ENCODE measurements at regions not wholly inside any gene's neighbourhood (a gene's known extent, or its start where the extent isn't known, plus 50 kb on each side); places are given as distances from the start of the nearest gene placed in this dataset.

- POLR2A ChIA-PET = no interaction called here
Measured at GRCh38 chr4:167973513-167973912, 118.8 kb upstream of the ANXA10 start.

DNA sequence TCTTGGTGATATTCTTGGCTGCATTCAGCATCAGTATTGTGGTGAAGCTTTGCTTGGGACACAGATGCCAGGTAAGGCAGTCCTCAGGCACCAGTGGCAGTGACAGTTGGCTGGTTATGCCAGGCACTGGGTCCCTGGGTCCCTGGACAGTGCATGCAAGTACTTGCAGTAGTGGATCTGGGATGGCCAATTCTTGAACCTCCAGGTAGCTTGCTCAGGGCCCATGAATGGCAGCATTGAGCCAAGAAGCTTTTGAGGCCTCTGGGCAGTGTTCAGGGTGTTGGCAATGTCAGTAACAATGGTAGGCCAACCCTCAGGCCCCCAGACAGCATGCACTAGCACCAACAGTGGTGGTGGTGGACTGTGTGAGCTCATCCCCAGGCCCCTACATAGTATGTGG is 106.8 kb upstream of the ANXA10 start:
- H3K36me3 ChIP-seq (ENCODE audit: control insufficient read depth in 2 of 2, insufficient read depth in 2 of 2, low read length in 1 of 2) = no peaks in the 10 kb centered on the region
- no peak overlapping the region for H2AFZ ChIP-seq (ENCODE audit: control insufficient read depth, low read depth, low read length)
- ChIA-PET SMC1A (ENCODE audit: uncharacterized antibody, unreplicated experiment) (no interaction called here), RAD21 (ENCODE audit: unreplicated experiment) (no interaction called here), POLR2A (no interaction called here), CTCF (interaction anchor here (1.2 kb wide), 1 partner anchor 10 kb away, joined by 3 read pairs; no protein-coding TSS in a partner anchor)
- FAIRE-seq = no peak
- H3K9ac ChIP-seq (ENCODE audit: control insufficient read depth, insufficient read depth, low read length) = no peak overlapping the region
- intact Hi-C loops (cut with micrococcal nuclease; ENCODE audit: unreplicated experiment) = loop anchor here (5.0 kb wide), 1 partner anchor 92 kb away; no protein-coding TSS in a partner anchor
- H3K27me3 ChIP-seq (replicated peaks in 1 of 2; ENCODE audit: control insufficient read depth in 2 of 2, insufficient read depth in 2 of 2, low read length in 1 of 2) = no peaks in the 10 kb centered on the region
- in situ Hi-C loops (cut with MboI) = no loop called here
- H3K4me2 ChIP-seq (ENCODE audit: control insufficient read depth, insufficient read depth) = no peak overlapping the region
- no peaks in the 10 kb centered on the region for H3K4me1 ChIP-seq (ENCODE audit: control insufficient read depth, insufficient read depth, low read length)
- TF ChIP-seq, protein P1, sequence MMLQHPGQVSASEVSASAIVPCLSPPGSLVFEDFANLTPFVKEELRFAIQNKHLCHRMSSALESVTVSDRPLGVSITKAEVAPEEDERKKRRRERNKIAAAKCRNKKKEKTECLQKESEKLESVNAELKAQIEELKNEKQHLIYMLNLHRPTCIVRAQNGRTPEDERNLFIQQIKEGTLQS (IDR thresholded peaks at IDR 0.05; ENCODE audit: borderline replicate concordance, extremely low read depth, low read depth, low read length) = no peak
- TF ChIP-seq YY1 (IDR thresholded peaks at IDR 0.05; ENCODE audit: low read depth, low read length) = no peak
- TF ChIP-seq, protein P2, sequence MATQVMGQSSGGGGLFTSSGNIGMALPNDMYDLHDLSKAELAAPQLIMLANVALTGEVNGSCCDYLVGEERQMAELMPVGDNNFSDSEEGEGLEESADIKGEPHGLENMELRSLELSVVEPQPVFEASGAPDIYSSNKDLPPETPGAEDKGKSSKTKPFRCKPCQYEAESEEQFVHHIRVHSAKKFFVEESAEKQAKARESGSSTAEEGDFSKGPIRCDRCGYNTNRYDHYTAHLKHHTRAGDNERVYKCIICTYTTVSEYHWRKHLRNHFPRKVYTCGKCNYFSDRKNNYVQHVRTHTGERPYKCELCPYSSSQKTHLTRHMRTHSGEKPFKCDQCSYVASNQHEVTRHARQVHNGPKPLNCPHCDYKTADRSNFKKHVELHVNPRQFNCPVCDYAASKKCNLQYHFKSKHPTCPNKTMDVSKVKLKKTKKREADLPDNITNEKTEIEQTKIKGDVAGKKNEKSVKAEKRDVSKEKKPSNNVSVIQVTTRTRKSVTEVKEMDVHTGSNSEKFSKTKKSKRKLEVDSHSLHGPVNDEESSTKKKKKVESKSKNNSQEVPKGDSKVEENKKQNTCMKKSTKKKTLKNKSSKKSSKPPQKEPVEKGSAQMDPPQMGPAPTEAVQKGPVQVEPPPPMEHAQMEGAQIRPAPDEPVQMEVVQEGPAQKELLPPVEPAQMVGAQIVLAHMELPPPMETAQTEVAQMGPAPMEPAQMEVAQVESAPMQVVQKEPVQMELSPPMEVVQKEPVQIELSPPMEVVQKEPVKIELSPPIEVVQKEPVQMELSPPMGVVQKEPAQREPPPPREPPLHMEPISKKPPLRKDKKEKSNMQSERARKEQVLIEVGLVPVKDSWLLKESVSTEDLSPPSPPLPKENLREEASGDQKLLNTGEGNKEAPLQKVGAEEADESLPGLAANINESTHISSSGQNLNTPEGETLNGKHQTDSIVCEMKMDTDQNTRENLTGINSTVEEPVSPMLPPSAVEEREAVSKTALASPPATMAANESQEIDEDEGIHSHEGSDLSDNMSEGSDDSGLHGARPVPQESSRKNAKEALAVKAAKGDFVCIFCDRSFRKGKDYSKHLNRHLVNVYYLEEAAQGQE (IDR thresholded peaks at IDR 0.05; ENCODE audit: low read depth, low read length) = no peak
- TF ChIP-seq ESRRA (IDR thresholded peaks at IDR 0.05; ENCODE audit: low read length) = no peak
- no peak for TF ChIP-seq ZNF24 (IDR thresholded peaks at IDR 0.05)
- TF ChIP-seq JUND (IDR thresholded peaks at IDR 0.05; ENCODE audit: low read depth, low read length) = no peak
- TF ChIP-seq MXI1 (IDR thresholded peaks at IDR 0.05; ENCODE audit: low read depth, low read length) = no peak
- TF ChIP-seq EZH2 (IDR thresholded peaks at IDR 0.05; ENCODE audit: borderline replicate concordance, control insufficient read depth, low read depth, low read length) = no peak
- no peak for TF ChIP-seq ATF7 (IDR thresholded peaks at IDR 0.05; ENCODE audit: low read depth)
- no peak for TF ChIP-seq MTA2 (IDR thresholded peaks at IDR 0.05; ENCODE audit: low read depth)
- no peak for ATAC-seq
- H3K4me3 ChIP-seq = no peak overlapping the region
- no peaks in the 10 kb centered on the region for H3K9me3 ChIP-seq (replicated peaks; ENCODE audit: control insufficient read depth, insufficient read depth, low read length)
- H3K79me2 ChIP-seq (ENCODE audit: control insufficient read depth, insufficient read depth, low read length) = no peaks in the 10 kb centered on the region
- no peak for DNase-seq (ENCODE audit: low read depth, low spot score)
- no peaks in the 10 kb centered on the region for H4K20me1 ChIP-seq (ENCODE audit: control insufficient read depth, insufficient read depth)
- no peak overlapping the region for H3K27ac ChIP-seq (ENCODE audit: control insufficient read depth, insufficient read depth)
- no TSS peak for BruUV-seq (replicated peaks)

More at GRCh38 chr4:167973513-167973912, 118.8 kb upstream of the ANXA10 start:
- Histone ChIP-seq H3K27ac (ENCODE audit: control insufficient read depth, insufficient read depth) (no peak overlapping the region), H4K20me1 (ENCODE audit: control insufficient read depth, insufficient read depth) (no peaks in the 10 kb centered on the region), H3K27me3 (replicated peaks in 1 of 2; ENCODE audit: control insufficient read depth in 2 of 2, insufficient read depth in 2 of 2, low read length in 1 of 2) (no peaks in the 10 kb centered on the region), H3K9ac (ENCODE audit: control insufficient read depth, insufficient read depth, low read length) (no peak overlapping the region), H3K4me3 (no peak overlapping the region), H3K36me3 (ENCODE audit: control insufficient read depth in 2 of 2, insufficient read depth in 2 of 2, low read length in 1 of 2) (no peaks in the 10 kb centered on the region), H3K4me1 (ENCODE audit: control insufficient read depth, insufficient read depth, low read length) (no peaks in the 10 kb centered on the region), H2AFZ (ENCODE audit: control insufficient read depth, low read depth, low read length) (no peak overlapping the region), H3K9me3 (replicated peaks; ENCODE audit: control insufficient read depth, insufficient read depth, low read length) (no peaks in the 10 kb centered on the region), H3K79me2 (ENCODE audit: control insufficient read depth, insufficient read depth, low read length) (no peaks in the 10 kb centered on the region), H3K4me2 (ENCODE audit: control insufficient read depth, insufficient read depth) (no peak overlapping the region)
- ChIA-PET SMC1A (ENCODE audit: uncharacterized antibody, unreplicated experiment) (interaction anchor here (1.3 kb wide), 1 partner anchor 28 kb away, joined by 3 read pairs; no protein-coding TSS in a partner anchor), RAD21 (ENCODE audit: unreplicated experiment) (no interaction called here), CTCF (no interaction called here)
- in situ Hi-C loops (cut with MboI) (no loop called here), intact Hi-C loops (cut with micrococcal nuclease; ENCODE audit: unreplicated experiment) (no loop called here)
- ATAC-seq = no peak
- TF ChIP-seq SREBF2 (IDR thresholded peaks at IDR 0.05; ENCODE audit: low read length) (no peak), SP1 (IDR thresholded peaks at IDR 0.05; ENCODE audit: low read depth, low read length) (no peak), ZBED1 (IDR thresholded peaks at IDR 0.05; ENCODE audit: borderline replicate concordance) (no peak), ESRRA (IDR thresholded peaks at IDR 0.05; ENCODE audit: low read length) (no peak), SUPT20H (IDR thresholded peaks at IDR 0.05; ENCODE audit: borderline replicate concordance, control insufficient read depth, low read depth, low read length) (no peak)
- TF ChIP-seq, protein P3, sequence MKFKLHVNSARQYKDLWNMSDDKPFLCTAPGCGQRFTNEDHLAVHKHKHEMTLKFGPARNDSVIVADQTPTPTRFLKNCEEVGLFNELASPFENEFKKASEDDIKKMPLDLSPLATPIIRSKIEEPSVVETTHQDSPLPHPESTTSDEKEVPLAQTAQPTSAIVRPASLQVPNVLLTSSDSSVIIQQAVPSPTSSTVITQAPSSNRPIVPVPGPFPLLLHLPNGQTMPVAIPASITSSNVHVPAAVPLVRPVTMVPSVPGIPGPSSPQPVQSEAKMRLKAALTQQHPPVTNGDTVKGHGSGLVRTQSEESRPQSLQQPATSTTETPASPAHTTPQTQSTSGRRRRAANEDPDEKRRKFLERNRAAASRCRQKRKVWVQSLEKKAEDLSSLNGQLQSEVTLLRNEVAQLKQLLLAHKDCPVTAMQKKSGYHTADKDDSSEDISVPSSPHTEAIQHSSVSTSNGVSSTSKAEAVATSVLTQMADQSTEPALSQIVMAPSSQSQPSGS (IDR thresholded peaks at IDR 0.05; ENCODE audit: low read length) = no peak
- no TSS peak for BruUV-seq (replicated peaks)
- FAIRE-seq = no peak
- DNase-seq (ENCODE audit: low read depth, low spot score) = no peak

Data from GM12878 (cell line).